Upper lobe of left lung (tissue), 4 donors: ENCODE measurements at regions not wholly inside any gene's neighbourhood (a gene's known extent, or its start where the extent isn't known, plus 50 kb on each side); places are given as distances from the start of the nearest gene placed in this dataset.

Experiments
- EP300 ChIP-seq, 4 donors: sonication (generic); formaldehyde crosslinking; IDR thresholded peaks; one replicate each; pipeline ENCODE4 v1.5.1; 2017; ENCODE audit warnings: antibody characterized with exemption in 4 of 4, control low read depth in 2 of 4
- POLR2A ChIP-seq, 4 donors: fragments of 450-650 bp; IDR thresholded peaks; one replicate each; pipeline ENCODE4 v1.5.1; 2016 to 2017; ENCODE audit warnings: antibody characterized with exemption in 4 of 4, mild to moderate bottlenecking in 2 of 4
- TF ChIP-seq, protein P1 (sequence below), 6 experiments: fragments of 450-650 bp in 4 of 6; fragments of 200-600 bp in 2 of 6; sonication (generic) in 2 of 6; IDR thresholded peaks; one replicate each; pipeline ENCODE4 v1.5.1; 2016 to 2019; ENCODE audit warnings: antibody characterized with exemption in 6 of 6

DNA sequence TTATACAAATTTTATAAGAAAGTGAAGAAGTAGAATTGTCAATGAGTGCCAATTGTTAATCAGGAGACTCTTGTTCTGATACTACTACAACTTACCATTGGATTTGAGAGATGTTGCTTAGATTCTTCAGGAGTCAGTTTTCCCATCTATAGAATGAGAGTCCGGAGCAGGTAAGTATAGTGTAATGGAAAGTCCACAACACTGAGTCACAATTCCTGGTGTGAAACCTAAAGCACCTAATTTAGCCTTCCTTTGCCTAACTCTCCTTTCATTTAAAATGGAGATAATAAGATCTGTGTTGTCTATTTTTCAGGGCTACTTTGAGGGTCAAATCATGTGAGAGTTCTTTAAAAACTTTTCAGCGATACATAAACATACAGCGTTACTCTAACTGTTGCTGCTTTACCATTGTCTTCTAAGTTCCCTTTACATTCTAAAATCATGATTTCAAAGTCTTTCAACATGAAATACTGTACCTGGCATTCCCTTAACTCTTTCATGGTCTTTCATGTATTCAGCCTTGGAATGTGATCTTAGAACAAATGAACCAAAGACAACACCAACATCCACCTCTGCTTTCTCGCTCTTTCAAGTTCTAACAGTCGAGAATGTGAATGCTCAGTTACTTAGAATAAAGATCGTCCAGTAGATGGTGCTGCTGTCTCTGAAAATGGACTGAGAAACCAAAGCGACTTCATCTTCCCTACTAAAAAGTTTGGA, 90.9 kb downstream of the SLC30A10 start:
- TF ChIP-seq, protein P1, sequence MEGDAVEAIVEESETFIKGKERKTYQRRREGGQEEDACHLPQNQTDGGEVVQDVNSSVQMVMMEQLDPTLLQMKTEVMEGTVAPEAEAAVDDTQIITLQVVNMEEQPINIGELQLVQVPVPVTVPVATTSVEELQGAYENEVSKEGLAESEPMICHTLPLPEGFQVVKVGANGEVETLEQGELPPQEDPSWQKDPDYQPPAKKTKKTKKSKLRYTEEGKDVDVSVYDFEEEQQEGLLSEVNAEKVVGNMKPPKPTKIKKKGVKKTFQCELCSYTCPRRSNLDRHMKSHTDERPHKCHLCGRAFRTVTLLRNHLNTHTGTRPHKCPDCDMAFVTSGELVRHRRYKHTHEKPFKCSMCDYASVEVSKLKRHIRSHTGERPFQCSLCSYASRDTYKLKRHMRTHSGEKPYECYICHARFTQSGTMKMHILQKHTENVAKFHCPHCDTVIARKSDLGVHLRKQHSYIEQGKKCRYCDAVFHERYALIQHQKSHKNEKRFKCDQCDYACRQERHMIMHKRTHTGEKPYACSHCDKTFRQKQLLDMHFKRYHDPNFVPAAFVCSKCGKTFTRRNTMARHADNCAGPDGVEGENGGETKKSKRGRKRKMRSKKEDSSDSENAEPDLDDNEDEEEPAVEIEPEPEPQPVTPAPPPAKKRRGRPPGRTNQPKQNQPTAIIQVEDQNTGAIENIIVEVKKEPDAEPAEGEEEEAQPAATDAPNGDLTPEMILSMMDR (IDR thresholded peaks at IDR 0.05): peak in 4 of 6 experiments; percentile 7 to 26 (median 12)
- TF ChIP-seq POLR2A (IDR thresholded peaks at IDR 0.05) (no peak), EP300 (IDR thresholded peaks at IDR 0.05) (no peak)
